Posterior cingulate gyrus (tissue), 11 donors: ENCODE measurements at regions not wholly inside any gene's neighbourhood (a gene's known extent, or its start where the extent isn't known, plus 50 kb on each side); places are given as distances from the start of the nearest gene placed in this dataset.

Source experiments
- DNase-seq, 10 donors: peaks; one replicate each; pipeline versions ENCODE4 v3.0.0 to v3.0.0-alpha.2; 2020 to 2021; ENCODE audit warnings: mixed read lengths in 3 of 10
- intact Hi-C: fragments of 100-400 bp; cut with DNase I; formaldehyde crosslinking; loops from one replicate; pipeline ENCODE4 v1.15.1; 2023

- intact Hi-C loops: no loop called here
- DNase-seq: no peak
Measured at GRCh38 chr2:59083075-59083828, 842.1 kb upstream of the FANCL start.

DNA sequence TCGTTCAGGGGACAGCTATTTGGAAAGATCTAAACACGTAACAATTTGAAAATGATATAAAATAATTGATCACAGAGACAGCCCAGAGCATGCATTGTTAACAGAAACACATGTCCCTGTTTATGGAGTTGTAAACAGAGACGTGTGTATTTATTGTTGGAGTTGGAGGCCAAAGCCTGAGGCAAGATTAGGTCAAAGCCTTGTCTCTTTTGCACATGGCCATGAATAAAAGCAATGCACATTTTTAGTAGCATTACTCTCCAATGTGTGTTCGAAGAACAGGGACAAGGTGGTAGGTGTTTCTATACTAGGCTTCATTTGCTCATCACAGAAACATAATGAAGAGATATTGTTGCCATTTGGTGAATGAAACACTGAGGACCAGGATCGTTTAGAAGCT, 841.5 kb upstream of the FANCL start:
- no peak for DNase-seq
- intact Hi-C loops: no loop called here

GRCh38 chr2:59080451-59081181, 839.5 kb upstream of the FANCL start:
- DNase-seq: no peak
- intact Hi-C loops: no loop called here

DNA sequence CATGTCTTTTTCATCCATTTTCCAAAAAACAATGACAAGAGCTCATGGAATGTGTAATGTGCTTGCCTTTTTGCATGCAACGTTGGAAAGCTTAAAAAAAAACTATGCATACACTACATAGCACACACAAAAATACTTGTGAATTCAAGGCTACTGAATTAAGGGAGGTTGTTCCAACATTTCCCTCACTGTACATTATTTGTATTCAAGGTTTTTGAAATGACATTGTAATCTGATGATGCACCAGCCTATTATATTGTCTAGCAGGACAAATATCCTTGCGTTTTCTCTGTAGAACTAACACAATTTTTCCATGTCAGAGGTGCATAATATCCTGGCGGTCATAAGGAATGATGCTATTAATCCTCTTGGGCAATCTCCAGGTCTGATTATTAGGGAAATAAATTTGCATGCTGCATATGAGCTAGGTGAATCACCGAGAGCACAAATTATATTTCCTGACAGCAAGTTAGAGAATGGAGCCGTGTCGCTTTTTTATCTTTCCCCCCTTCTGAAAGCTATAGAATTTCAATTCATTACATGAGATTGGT, 836.9 kb upstream of the FANCL start:
- no peak for DNase-seq
- intact Hi-C loops: no loop called here

DNA sequence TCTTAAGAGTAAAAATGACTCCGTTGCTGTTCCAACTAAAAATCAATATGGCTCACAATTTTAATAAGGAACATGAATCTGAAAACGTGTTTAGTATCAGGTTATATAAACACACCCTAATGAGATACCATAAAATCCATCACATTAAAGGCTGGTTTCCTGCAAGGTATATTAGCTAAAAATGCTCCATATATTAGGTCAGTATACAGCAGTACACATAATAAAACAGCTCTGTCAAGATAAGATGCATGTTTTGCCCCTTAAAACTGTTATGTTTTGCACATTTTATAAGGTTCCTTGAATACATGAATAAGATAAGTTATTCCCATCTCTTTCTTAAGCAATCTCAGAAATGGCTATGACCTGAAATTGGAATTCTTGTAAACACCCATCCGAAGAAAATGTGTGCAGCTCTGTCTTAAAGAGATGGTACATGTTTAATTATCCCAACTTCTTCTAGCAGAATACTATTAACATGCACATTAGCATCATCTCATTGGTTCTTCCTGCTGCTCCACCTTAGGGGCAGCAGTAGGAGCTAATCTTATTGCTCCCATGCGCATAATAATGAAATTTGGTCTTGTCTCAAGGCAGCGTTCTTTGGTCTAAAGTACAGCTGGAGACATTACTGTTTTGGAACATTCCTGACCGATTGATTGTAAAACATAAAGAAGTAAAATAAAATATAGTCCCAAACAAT, 836.1 kb upstream of the FANCL start:
- intact Hi-C loops: no loop called here
- no peak for DNase-seq

- DNase-seq: no peak
- intact Hi-C loops: no loop called here
Measured at GRCh38 chr2:59076079-59076619, 835.0 kb upstream of the FANCL start.

GRCh38 chr2:59074071-59074470, 832.9 kb upstream of the FANCL start:
- intact Hi-C loops: no loop called here
- no peak for DNase-seq

GRCh38 chr2:59073286-59073685, 832.2 kb upstream of the FANCL start:
- no peak for DNase-seq
- intact Hi-C loops: no loop called here

GRCh38 chr2:59068255-59068654, 827.1 kb upstream of the FANCL start:
- intact Hi-C loops: no loop called here

DNA sequence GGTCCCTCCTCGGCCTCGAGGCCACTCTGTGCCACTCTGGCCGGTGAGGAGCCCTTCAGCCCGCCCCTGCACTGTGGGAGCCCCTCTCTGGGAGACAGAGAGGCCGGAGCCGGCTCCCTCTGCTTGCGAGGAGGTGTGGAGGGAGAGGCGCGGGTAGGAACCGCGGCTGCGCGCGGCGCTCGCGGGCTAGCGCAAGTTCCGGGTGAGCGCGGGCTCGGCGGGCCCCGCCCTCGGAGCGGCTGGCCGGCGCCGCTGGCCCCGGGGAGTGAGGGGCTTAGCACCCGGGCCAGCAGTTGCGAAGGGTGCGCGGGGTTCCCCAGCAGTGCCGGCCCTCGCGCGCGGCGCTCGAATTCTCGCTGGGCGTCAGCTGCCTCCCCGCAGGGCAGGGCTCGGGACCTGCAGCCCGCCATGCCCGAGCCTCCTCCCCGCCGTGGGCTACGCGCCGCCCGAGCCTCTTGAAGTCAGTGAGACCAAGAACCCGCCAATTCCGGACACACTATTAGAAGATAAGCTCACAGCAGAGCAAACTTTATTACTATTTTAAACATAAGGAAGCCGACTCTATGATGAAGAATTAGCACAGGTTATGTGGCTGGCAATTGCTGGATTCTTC, 825.8 kb upstream of the FANCL start:
- intact Hi-C loops: no loop called here
- peak in 2 of 10 donors; percentile 70 to 78 for DNase-seq

More at GRCh38 chr2:59068255-59068654, 827.1 kb upstream of the FANCL start:
- peak in 1 of 10 donors; percentile 41 for DNase-seq

GRCh38 chr2:59047373-59047995, 806.4 kb upstream of the FANCL start:
- intact Hi-C loops: no loop called here
- DNase-seq: no peak

- intact Hi-C loops: no loop called here
- peak in 1 of 10 donors; percentile 78 for DNase-seq
Measured at GRCh38 chr2:59046401-59047372, 805.6 kb upstream of the FANCL start.

DNA sequence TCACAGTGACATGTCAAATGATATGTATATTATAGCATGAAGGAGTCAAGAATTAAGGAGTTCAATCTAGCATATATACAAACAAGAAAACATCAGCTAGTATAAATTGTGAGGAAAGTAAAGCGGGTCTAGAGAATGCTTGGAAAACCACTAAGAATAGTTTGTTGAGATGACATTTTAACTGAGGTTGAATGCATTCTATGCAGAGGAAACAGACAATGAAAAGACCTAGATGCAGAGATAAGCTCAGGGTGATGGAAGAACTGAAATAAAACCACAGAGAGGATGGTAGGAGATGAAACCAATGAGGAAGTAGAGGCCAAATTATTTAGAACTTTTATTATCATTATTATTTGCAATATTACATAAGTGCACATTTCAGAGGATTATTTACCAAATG, 803.6 kb upstream of the FANCL start:
- intact Hi-C loops: no loop called here
- DNase-seq: no peak

GRCh38 chr2:59041139-59041538, 800.0 kb upstream of the FANCL start:
- intact Hi-C loops: no loop called here
- DNase-seq: no peak

GRCh38 chr2:59034837-59035236, 793.7 kb upstream of the FANCL start:
- intact Hi-C loops: no loop called here
- DNase-seq: no peak

DNA sequence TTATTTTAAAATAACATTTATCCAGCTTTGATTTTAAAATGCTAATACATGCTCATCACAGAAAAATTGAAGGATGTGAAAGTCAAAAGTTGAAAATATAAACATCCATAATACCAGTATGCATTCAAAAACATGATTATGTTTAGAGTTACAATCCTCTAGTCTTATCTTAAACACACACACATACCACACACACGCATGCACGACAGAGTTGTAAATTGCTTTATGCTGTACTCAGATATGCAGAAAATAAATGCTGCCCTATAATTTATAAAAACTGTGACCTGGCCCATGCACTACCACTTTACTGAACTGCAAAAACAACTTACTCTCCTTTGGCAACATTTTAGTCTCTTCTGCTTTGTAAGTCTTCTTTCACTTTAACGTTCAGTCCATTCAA, 793.0 kb upstream of the FANCL start:
- intact Hi-C loops: no loop called here
- no peak for DNase-seq

GRCh38 chr2:59033661-59034060, 792.5 kb upstream of the FANCL start:
- intact Hi-C loops: no loop called here
- DNase-seq: no peak

DNA sequence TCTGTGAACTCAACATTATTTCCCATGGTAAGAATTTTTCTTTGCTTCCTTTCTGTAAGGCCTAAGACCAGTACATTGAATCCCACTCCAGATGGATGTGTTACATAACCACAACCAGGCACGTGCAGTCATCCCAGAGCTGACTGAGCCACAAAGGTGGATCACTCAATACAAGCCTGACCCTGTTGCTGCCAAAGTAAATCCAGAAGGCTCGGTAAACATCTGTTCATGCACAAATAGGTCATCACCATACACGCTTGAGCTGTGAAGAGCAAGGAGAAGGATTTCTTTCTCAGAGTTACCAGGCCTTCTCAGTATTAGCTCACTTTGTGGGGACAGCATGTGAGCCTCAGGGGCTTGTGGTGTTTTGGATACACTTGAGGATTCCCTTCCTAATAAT, 791.4 kb upstream of the FANCL start:
- no peak for DNase-seq
- intact Hi-C loops: no loop called here

- no peak for DNase-seq
- intact Hi-C loops: loop anchor here (5.0 kb wide), 1 partner anchor 1523 kb away; the partner anchor contains the start of gene BCL11A
Measured at GRCh38 chr2:59029058-59029457, 787.9 kb upstream of the FANCL start.
